A549 (cell line): ENCODE measurements at regions not wholly inside any gene's neighbourhood (a gene's known extent, or its start where the extent isn't known, plus 50 kb on each side); places are given as distances from the start of the nearest gene placed in this dataset.

Experiments used
- CTCF ChIP-seq: fragments of >200 bp; sonication (Bioruptor Twin); formaldehyde crosslinking; IDR thresholded peaks from 3 replicates; pipeline ENCODE4 v1.5.1; 2016
- HMGXB4 ChIP-seq: fragments of 250-450 bp; sonication (Bioruptor Pico); IDR thresholded peaks from 2 replicates; pipeline ENCODE4 v1.5.0; 2021; ENCODE audit warnings: mild to moderate bottlenecking, moderate library complexity, borderline replicate concordance
- NR3C1 ChIP-seq: fragments of >200 bp; sonication (Bioruptor Twin); formaldehyde crosslinking; IDR thresholded peaks from 3 replicates; pipeline ENCODE4 v1.6.1; 2017
- POLR2A ChIP-seq: IDR thresholded peaks from 2 replicates; pipeline ENCODE4 v1.6.1; 2012; ENCODE audit warnings: mild to moderate bottlenecking, low read length
- POLR2AphosphoS2 ChIP-seq: conservative IDR thresholded peaks from 2 replicates; pipeline ENCODE4 v1.6.1; 2012; ENCODE audit warnings: low read length, improper control_type of control experiment, inconsistent platforms
- RAD21 ChIP-seq, 2 experiments: fragments of >200 bp in 1 of 2; sonication (Bioruptor Twin) in 1 of 2; formaldehyde crosslinking in 1 of 2; IDR thresholded peaks in 1 of 2; conservative IDR thresholded peaks in 1 of 2; 2 replicates in 1 of 2; 3 replicates in 1 of 2; pipeline ENCODE4 v1.6.1; 2012 to 2018; ENCODE audit warnings: inconsistent platforms in 1 of 2
- REST ChIP-seq: fragments of 200-600 bp; sonication (generic); IDR thresholded peaks from 2 replicates; pipeline ENCODE4 v1.6.1; 2016; ENCODE audit warnings: antibody characterized with exemption, mild to moderate bottlenecking, moderate library complexity
- RFX5 ChIP-seq: fragments of 450-650 bp; IDR thresholded peaks from 2 replicates; pipeline ENCODE4 v1.7.1; 2014; ENCODE audit warnings: antibody characterized with exemption, mild to moderate bottlenecking, moderate library complexity

GRCh38 chrX:6821730-6822129, 286.8 kb upstream of the VCX3A start:
- TF ChIP-seq NR3C1, result no peak
- no peak for TF ChIP-seq REST
- no peak for TF ChIP-seq RFX5
- TF ChIP-seq POLR2A, result no peak
- no peak for TF ChIP-seq HMGXB4 (CRISPR knock-in tag)
- no peak for TF ChIP-seq CTCF
- no peak for TF ChIP-seq POLR2AphosphoS2
- no peak for TF ChIP-seq RAD21 (conservative IDR thresholded peaks at IDR 0.05 in 1 of 2, IDR thresholded peaks at IDR 0.05 in 1 of 2)
